Natural killer cell (primary cell): ENCODE measurements at regions not wholly inside any gene's neighbourhood (a gene's known extent, or its start where the extent isn't known, plus 50 kb on each side); places are given as distances from the start of the nearest gene placed in this dataset.

Experiments
- ATAC-seq, 3 donors: fragments of 150-1000 bp in 2 of 3; fragments of 200-7000 bp in 1 of 3; cut with Tn5 transposase; 1 replicate in 1 of 3; 2 replicates in 2 of 3; pipeline ENCODE4 v1.10.0; 2021; ENCODE audit warnings: mild to moderate bottlenecking in 2 of 3, moderate library complexity in 2 of 3
- DNase-seq, 2 donors: peaks; one replicate each; pipeline versions ENCODE4 v3.0.0 to v3.0.0-alpha.2; 2013 to 2021; ENCODE audit warnings: mixed read lengths in 1 of 2
- H3K27ac ChIP-seq: one replicate; pipeline ENCODE4 v1.5.1; 2013; ENCODE audit warnings: mild to moderate bottlenecking, low read length
- H3K27me3 ChIP-seq: one replicate; pipeline ENCODE4 v1.6.1; 2013; ENCODE audit warnings: low read length; ENCODE audit not compliant: control insufficient read depth, insufficient read depth
- H3K36me3 ChIP-seq: one replicate; pipeline ENCODE4 v1.6.1; 2013; ENCODE audit warnings: low read length; ENCODE audit not compliant: control insufficient read depth, insufficient read depth
- H3K4me1 ChIP-seq: one replicate; pipeline ENCODE4 v1.6.1; 2013; ENCODE audit warnings: low read length; ENCODE audit not compliant: control insufficient read depth, insufficient read depth
- H3K4me3 ChIP-seq: one replicate; pipeline ENCODE4 v1.5.1; 2013; ENCODE audit warnings: low read length
- H3K9me3 ChIP-seq: one replicate; pipeline ENCODE4 v1.6.1; 2013; ENCODE audit warnings: low read length; ENCODE audit not compliant: control insufficient read depth, insufficient read depth
- H3K27ac Mint-ChIP-seq, 2 donors: one replicate each; pipeline ENCODE4 v1.8.0; 2022; ENCODE audit warnings: mild to moderate bottlenecking in 2 of 2, mixed read lengths in 2 of 2, moderate library complexity in 1 of 2
- H3K27me3 Mint-ChIP-seq, 2 donors: one replicate each; pipeline ENCODE4 v1.8.0; 2022; ENCODE audit warnings: low read depth in 2 of 2, mixed read lengths in 2 of 2
- H3K36me3 Mint-ChIP-seq: one replicate; pipeline ENCODE4 v1.8.0; 2022; ENCODE audit warnings: mixed read lengths
- H3K4me1 Mint-ChIP-seq, 2 donors: one replicate each; pipeline ENCODE4 v1.8.0; 2022; ENCODE audit warnings: mixed read lengths in 2 of 2
- H3K4me3 Mint-ChIP-seq: one replicate; pipeline ENCODE4 v1.8.0; 2022; ENCODE audit warnings: mild to moderate bottlenecking, moderate library complexity, mixed read lengths
- H3K9me3 Mint-ChIP-seq, 2 donors: one replicate each; pipeline ENCODE4 v1.8.0; 2022; ENCODE audit warnings: mixed read lengths in 2 of 2
- WGBS: methylation state at CpG from one replicate; pipeline ENCODE4 v1.1.7; 2013; ENCODE audit warnings: missing lambda C conversion rate; ENCODE audit not compliant: insufficient coverage; 5-methylcytosine and 5-hydroxymethylcytosine counted together
- intact Hi-C: fragments of 100-400 bp; cut with micrococcal nuclease; formaldehyde crosslinking; loops from one replicate; pipeline ENCODE4 v1.14.2; 2022
- TF ChIP-seq, protein P1 (sequence below): fragments of 200-600 bp; IDR thresholded peaks from one replicate; pipeline ENCODE4 v1.8.0; 2022; ENCODE audit warnings: antibody characterized with exemption

DNA sequence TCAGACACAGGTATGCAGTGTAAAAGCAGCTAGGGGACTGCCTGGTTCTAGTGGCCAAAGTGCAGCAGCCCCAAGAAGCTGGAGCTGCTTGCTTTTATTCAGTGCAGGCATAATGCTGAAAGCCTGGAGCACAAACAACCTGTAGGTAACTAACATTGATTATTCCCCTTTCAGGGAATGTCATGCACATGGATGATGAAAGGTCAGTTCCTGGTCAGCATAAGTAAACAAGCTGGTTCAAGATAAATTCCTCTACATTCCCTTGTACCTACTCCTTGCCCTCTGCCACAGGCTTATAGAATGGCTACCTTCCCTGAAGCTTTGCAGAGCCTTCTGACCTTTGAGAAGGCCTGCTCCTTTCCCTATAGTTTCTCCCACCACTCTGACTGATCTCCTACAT is 1318.5 kb upstream of the ADGRL3 start:
- TF ChIP-seq, protein P1, sequence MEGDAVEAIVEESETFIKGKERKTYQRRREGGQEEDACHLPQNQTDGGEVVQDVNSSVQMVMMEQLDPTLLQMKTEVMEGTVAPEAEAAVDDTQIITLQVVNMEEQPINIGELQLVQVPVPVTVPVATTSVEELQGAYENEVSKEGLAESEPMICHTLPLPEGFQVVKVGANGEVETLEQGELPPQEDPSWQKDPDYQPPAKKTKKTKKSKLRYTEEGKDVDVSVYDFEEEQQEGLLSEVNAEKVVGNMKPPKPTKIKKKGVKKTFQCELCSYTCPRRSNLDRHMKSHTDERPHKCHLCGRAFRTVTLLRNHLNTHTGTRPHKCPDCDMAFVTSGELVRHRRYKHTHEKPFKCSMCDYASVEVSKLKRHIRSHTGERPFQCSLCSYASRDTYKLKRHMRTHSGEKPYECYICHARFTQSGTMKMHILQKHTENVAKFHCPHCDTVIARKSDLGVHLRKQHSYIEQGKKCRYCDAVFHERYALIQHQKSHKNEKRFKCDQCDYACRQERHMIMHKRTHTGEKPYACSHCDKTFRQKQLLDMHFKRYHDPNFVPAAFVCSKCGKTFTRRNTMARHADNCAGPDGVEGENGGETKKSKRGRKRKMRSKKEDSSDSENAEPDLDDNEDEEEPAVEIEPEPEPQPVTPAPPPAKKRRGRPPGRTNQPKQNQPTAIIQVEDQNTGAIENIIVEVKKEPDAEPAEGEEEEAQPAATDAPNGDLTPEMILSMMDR, result no peak
- Mint-ChIP-seq H3K4me1 (no peaks in the 10 kb centered on the region), H3K27ac (no peak overlapping the region)

DNA sequence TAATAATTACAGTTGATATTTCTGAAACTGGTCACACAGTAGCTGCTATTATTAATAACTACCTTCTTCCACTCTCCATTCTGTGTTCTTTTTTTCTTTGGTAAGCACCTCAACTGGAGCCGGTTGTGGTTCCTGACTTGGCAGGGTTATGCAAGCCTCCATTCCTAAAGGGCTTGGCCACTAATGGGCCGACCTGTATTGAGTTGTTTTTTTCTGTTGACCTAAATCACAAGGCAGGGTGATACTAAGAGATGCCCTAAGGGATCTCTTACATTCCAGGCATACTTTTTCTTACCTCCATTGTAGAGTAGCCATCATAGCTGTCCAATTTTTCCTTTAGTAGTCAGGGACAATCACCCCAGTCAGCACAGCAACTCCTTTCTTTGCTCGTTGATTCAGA is 1295.8 kb upstream of the ADGRL3 start:
- Histone ChIP-seq H3K4me1 (no peaks in the 10 kb centered on the region), H3K27ac (no peak overlapping the region), H3K4me3 (no peak overlapping the region), H3K36me3 (no peaks in the 10 kb centered on the region), H3K9me3 (no peaks in the 10 kb centered on the region), H3K27me3 (no peaks in the 10 kb centered on the region)
- no peak overlapping the region for H3K27ac Mint-ChIP-seq
- peaks cover 16 to 23% of the 10 kb centered on the region in 2 donors for H3K9me3 Mint-ChIP-seq
- ATAC-seq, result no peak
- no peak for DNase-seq
- WGBS, result 94% methylated on average over 2 of the region's 3 CpGs
- no peaks in the 10 kb centered on the region for H3K4me1 Mint-ChIP-seq
- H3K4me3 Mint-ChIP-seq, result no peak overlapping the region
- TF ChIP-seq, protein P1, result no peak
- H3K27me3 Mint-ChIP-seq, result no peaks in the 10 kb centered on the region
- no peaks in the 10 kb centered on the region for H3K36me3 Mint-ChIP-seq
- intact Hi-C loops, result no loop called here

More for the DNA sequence above, 1318.5 kb upstream of the ADGRL3 start:
- H3K4me1 ChIP-seq, result no peaks in the 10 kb centered on the region
- Mint-ChIP-seq H3K27me3 (no peaks in the 10 kb centered on the region), H3K4me3 (no peak overlapping the region), H3K36me3 (no peaks in the 10 kb centered on the region), H3K9me3 (peaks cover 3 to 7% of the 10 kb centered on the region in 2 donors)
- H3K27me3 ChIP-seq, result no peaks in the 10 kb centered on the region
- H3K27ac ChIP-seq, result no peak overlapping the region
- no peaks in the 10 kb centered on the region for H3K36me3 ChIP-seq
- H3K4me3 ChIP-seq, result no peak overlapping the region
- ATAC-seq (no peak), DNase-seq (no peak)
- intact Hi-C loops, result no loop called here
- peaks cover 3% of the 10 kb centered on the region for H3K9me3 ChIP-seq

- Histone ChIP-seq H3K27me3 (no peaks in the 10 kb centered on the region), H3K4me1 (no peaks in the 10 kb centered on the region), H3K9me3 (peaks cover 8% of the 10 kb centered on the region), H3K4me3 (no peak overlapping the region), H3K27ac (no peak overlapping the region), H3K36me3 (no peaks in the 10 kb centered on the region)
- Mint-ChIP-seq H3K9me3 (peaks cover 11% of the 10 kb centered on the region in 2 donors), H3K4me3 (no peak overlapping the region), H3K4me1 (no peaks in the 10 kb centered on the region), H3K36me3 (no peaks in the 10 kb centered on the region), H3K27ac (no peak overlapping the region), H3K27me3 (no peaks in the 10 kb centered on the region)
- intact Hi-C loops, result no loop called here
- 70% methylated on average over 3 of the region's 3 CpGs for WGBS
- TF ChIP-seq, protein P1, result no peak
- no peak for DNase-seq
- ATAC-seq, result no peak
These were observed 1279.7 kb upstream of the ADGRL3 start for GRCh38 chr4:59920416-59920815.

DNA sequence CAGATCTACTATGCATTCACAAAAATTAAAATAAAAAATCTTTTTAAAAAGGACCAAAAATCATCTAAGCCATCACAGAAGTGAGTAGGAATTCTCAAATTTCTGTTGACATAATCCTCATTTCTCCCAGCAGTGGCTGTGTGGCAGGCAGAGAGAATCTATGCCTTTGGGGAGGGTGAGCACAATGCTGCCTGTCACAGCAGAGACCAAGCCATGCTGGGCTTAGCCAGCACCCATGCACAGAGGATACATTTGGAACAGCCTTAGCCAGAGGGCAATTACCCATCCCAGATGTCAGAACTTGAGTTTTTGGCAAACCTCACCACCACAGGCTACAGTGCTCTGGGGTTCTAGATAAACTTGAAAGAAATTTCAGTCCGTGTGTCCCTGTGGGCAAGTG is 1274.8 kb upstream of the ADGRL3 start:
- Mint-ChIP-seq H3K27ac (no peak overlapping the region), H3K4me1 (no peaks in the 10 kb centered on the region), H3K27me3 (no peaks in the 10 kb centered on the region), H3K36me3 (no peaks in the 10 kb centered on the region), H3K9me3 (peaks cover 14 to 33% of the 10 kb centered on the region in 2 donors), H3K4me3 (no peak overlapping the region)
- Histone ChIP-seq H3K4me1 (no peaks in the 10 kb centered on the region), H3K36me3 (no peaks in the 10 kb centered on the region), H3K27me3 (no peaks in the 10 kb centered on the region), H3K27ac (no peak overlapping the region), H3K9me3 (peaks cover 7% of the 10 kb centered on the region), H3K4me3 (no peak overlapping the region)
- intact Hi-C loops, result no loop called here
- DNase-seq (no peak), ATAC-seq (no peak)
- TF ChIP-seq, protein P1, result no peak
- WGBS, result 67% methylated on average over 1 of the region's 1 CpG
